ENCODE measurements at regions not wholly inside any gene's neighbourhood (a gene's known extent, or its start where the extent isn't known, plus 50 kb on each side); places are given as distances from the start of the nearest gene placed in this dataset.
"Not testable (repeated sequence)": the region's sequence is repeated elsewhere in the genome, so short reads cannot be mapped to it uniquely, and the experiment has no call there.

- no peak for FAIRE-seq
Observed at GRCh38 chr4:133588306-133588705, 439.2 kb downstream of the PCDH10 start.

GRCh38 chr4:133585323-133585722 is 436.2 kb downstream of the PCDH10 start:
- FAIRE-seq = no peak

- FAIRE-seq = no peak
Observed at GRCh38 chr4:133584714-133585113, 435.6 kb downstream of the PCDH10 start.

- no peak for FAIRE-seq
Observed at GRCh38 chr4:133581996-133582619, 433.0 kb downstream of the PCDH10 start.

- FAIRE-seq = no peak
Observed at GRCh38 chr4:133574248-133574647, 425.2 kb downstream of the PCDH10 start.

- no peak for FAIRE-seq
Observed at GRCh38 chr4:133565379-133565778, 416.3 kb downstream of the PCDH10 start.

GRCh38 chr4:133559987-133560386 is 410.9 kb downstream of the PCDH10 start:
- no peak for FAIRE-seq

- no peak for FAIRE-seq
Observed at GRCh38 chr4:133555671-133556070, 406.6 kb downstream of the PCDH10 start.

- FAIRE-seq = no peak
Observed at GRCh38 chr4:133550436-133550835, 401.3 kb downstream of the PCDH10 start.

GRCh38 chr4:133544097-133544496 is 395.0 kb downstream of the PCDH10 start:
- FAIRE-seq = no peak

- FAIRE-seq = no peak
Observed at GRCh38 chr4:133537780-133538281, 388.7 kb downstream of the PCDH10 start.

GRCh38 chr4:133534224-133534623 is 385.1 kb downstream of the PCDH10 start:
- FAIRE-seq = not testable (repeated sequence)

GRCh38 chr4:133524369-133524768 is 375.3 kb downstream of the PCDH10 start:
- no peak for FAIRE-seq

- FAIRE-seq = no peak
Observed at GRCh38 chr4:133513901-133514300, 364.8 kb downstream of the PCDH10 start.

GRCh38 chr4:133498149-133498548 is 349.1 kb downstream of the PCDH10 start:
- FAIRE-seq = no peak

GRCh38 chr4:133493776-133494175 is 344.7 kb downstream of the PCDH10 start:
- FAIRE-seq = no peak

- no peak for FAIRE-seq
Observed at GRCh38 chr4:133493241-133493640, 344.1 kb downstream of the PCDH10 start.

GRCh38 chr4:133484287-133484686 is 335.2 kb downstream of the PCDH10 start:
- no peak for FAIRE-seq

- FAIRE-seq = no peak
Observed at GRCh38 chr4:133483600-133484246, 334.6 kb downstream of the PCDH10 start.

GRCh38 chr4:133476063-133476462 is 327.0 kb downstream of the PCDH10 start:
- no peak for FAIRE-seq

- no peak for FAIRE-seq
Observed at GRCh38 chr4:133474501-133474900, 325.4 kb downstream of the PCDH10 start.

GRCh38 chr4:133472244-133472643 is 323.1 kb downstream of the PCDH10 start:
- FAIRE-seq = no peak

- no peak for FAIRE-seq
Observed at GRCh38 chr4:133467290-133467947, 318.3 kb downstream of the PCDH10 start.

GRCh38 chr4:133465022-133465421 is 315.9 kb downstream of the PCDH10 start:
- no peak for FAIRE-seq

Data from A204.1 (cell line).